ENCODE measurements at regions not wholly inside any gene's neighbourhood (a gene's known extent, or its start where the extent isn't known, plus 50 kb on each side); places are given as distances from the start of the nearest gene placed in this dataset.

DNA sequence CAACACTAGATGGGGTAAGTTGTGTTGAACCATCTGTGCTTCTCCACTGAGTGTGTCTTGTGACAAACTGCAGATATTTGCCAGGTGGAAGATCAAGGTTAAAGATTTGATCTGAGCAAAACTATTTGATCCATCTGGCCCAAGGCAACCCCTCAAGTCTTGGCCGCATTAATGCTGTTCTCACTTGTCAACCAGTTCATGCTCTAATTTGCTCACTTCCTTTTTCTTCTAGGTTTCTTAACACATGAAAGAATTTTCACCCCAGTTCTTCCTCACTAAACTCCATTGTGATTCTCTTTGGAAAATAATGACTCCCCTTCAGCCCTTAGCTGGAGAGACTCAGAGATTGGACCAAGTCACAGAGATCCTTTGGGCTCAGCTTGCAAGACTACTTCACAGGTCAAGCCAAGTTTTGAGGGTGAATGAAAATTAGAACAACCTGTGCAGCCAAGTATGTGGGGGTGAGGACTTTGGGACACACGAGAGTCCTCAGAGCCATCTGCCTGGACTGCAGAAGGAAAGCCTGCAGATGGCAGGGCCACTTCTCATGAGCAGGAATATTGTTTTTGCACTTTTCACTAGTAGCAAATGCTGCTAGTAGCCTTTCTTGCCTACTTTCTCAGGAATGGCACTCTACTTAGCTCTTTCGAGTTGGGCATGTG lies 166.5 kb downstream of the AXIN2 start:
- H2AFZ ChIP-seq (ENCODE audit: low read depth, low read length): no peak overlapping the region
- Mint-ChIP-seq H3K4me1 (ENCODE audit: low read depth, unreplicated experiment) (peaks cover 7% of the 10 kb centered on the region), H3K27ac (ENCODE audit: unreplicated experiment) (no peak overlapping the region), H3K4me3 (ENCODE audit: unreplicated experiment) (no peak overlapping the region), H3K27me3 (ENCODE audit: low read depth, unreplicated experiment) (peaks cover 12% of the 10 kb centered on the region), H3K36me3 (ENCODE audit: low read depth, unreplicated experiment) (no peaks in the 10 kb centered on the region), H3K9me3 (ENCODE audit: unreplicated experiment) (peaks cover 5% of the 10 kb centered on the region)
- TF ChIP-seq, protein P1, sequence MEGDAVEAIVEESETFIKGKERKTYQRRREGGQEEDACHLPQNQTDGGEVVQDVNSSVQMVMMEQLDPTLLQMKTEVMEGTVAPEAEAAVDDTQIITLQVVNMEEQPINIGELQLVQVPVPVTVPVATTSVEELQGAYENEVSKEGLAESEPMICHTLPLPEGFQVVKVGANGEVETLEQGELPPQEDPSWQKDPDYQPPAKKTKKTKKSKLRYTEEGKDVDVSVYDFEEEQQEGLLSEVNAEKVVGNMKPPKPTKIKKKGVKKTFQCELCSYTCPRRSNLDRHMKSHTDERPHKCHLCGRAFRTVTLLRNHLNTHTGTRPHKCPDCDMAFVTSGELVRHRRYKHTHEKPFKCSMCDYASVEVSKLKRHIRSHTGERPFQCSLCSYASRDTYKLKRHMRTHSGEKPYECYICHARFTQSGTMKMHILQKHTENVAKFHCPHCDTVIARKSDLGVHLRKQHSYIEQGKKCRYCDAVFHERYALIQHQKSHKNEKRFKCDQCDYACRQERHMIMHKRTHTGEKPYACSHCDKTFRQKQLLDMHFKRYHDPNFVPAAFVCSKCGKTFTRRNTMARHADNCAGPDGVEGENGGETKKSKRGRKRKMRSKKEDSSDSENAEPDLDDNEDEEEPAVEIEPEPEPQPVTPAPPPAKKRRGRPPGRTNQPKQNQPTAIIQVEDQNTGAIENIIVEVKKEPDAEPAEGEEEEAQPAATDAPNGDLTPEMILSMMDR (IDR thresholded peaks at IDR 0.05; ENCODE audit: insufficient read depth, low read depth, low read length): no peak
- TF ChIP-seq EZH2 (IDR thresholded peaks at IDR 0.05; ENCODE audit: insufficient read depth, low read length): no peak
- no peak overlapping the region for H3K4me3 ChIP-seq (ENCODE audit: insufficient read depth, low read depth, low read length)
- no peak overlapping the region for H3K27ac ChIP-seq (ENCODE audit: low read depth, low read length)
- no peak overlapping the region for H3K4me2 ChIP-seq (ENCODE audit: low read length)
- H3K36me3 ChIP-seq (ENCODE audit: insufficient read depth, low read length): no peaks in the 10 kb centered on the region
- H3K79me2 ChIP-seq (ENCODE audit: insufficient read depth, low read length): no peaks in the 10 kb centered on the region
- FAIRE-seq (no peak), DNase-seq (ENCODE audit: low read depth) (no peak)
- no peaks in the 10 kb centered on the region for H4K20me1 ChIP-seq (ENCODE audit: insufficient read depth, low read length)
- no peak overlapping the region for H3K9ac ChIP-seq (ENCODE audit: low read length)
- no peaks in the 10 kb centered on the region for H3K27me3 ChIP-seq (ENCODE audit: insufficient read depth, low read length)
- H3K4me1 ChIP-seq (ENCODE audit: insufficient read depth, low read length): peaks cover 9% of the 10 kb centered on the region
- H3K9me3 ChIP-seq (ENCODE audit: insufficient read depth, low read depth, low read length): no peaks in the 10 kb centered on the region

DNA sequence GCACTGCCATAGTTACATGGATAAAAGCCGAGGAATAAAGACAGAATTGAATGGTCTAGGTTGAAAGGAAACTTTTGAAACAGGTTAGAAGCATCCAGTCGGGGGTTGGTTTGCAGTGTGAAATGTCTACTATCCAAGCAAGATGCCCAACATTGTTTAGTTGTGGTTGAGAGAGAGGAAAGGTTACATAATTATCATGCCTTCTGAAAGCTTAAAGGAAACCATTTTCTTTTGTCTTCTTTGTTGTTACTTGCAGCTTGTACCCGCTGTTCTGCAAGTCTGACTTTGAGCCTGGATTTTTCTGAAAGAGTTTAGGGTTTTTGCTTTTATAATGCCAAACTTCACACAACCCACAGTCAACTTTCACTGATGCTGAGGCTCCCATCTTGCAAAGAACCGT lies 167.9 kb downstream of the AXIN2 start:
- DNase-seq (ENCODE audit: low read depth) (peak; percentile 38), FAIRE-seq (no peak)
- TF ChIP-seq, protein P1 (IDR thresholded peaks at IDR 0.05; ENCODE audit: insufficient read depth, low read depth, low read length): no peak
- TF ChIP-seq EZH2 (IDR thresholded peaks at IDR 0.05; ENCODE audit: insufficient read depth, low read length): no peak
- H4K20me1 ChIP-seq (ENCODE audit: insufficient read depth, low read length): no peaks in the 10 kb centered on the region
- no peak overlapping the region for H3K4me3 Mint-ChIP-seq (ENCODE audit: unreplicated experiment)
- no peak overlapping the region for H3K27ac ChIP-seq (ENCODE audit: low read depth, low read length)
- no peaks in the 10 kb centered on the region for H3K79me2 ChIP-seq (ENCODE audit: insufficient read depth, low read length)
- no peak overlapping the region for H3K27ac Mint-ChIP-seq (ENCODE audit: unreplicated experiment)
- H3K4me1 ChIP-seq (ENCODE audit: insufficient read depth, low read length): peaks cover 16% of the 10 kb centered on the region
- H3K36me3 Mint-ChIP-seq (ENCODE audit: low read depth, unreplicated experiment): no peaks in the 10 kb centered on the region
- H3K4me2 ChIP-seq (ENCODE audit: low read length): no peak overlapping the region
- no peak overlapping the region for H3K4me3 ChIP-seq (ENCODE audit: insufficient read depth, low read depth, low read length)
- no peaks in the 10 kb centered on the region for H3K36me3 ChIP-seq (ENCODE audit: insufficient read depth, low read length)
- peaks cover 16% of the 10 kb centered on the region for H3K4me1 Mint-ChIP-seq (ENCODE audit: low read depth, unreplicated experiment)
- no peaks in the 10 kb centered on the region for H3K27me3 ChIP-seq (ENCODE audit: insufficient read depth, low read length)
- H3K9me3 ChIP-seq (ENCODE audit: insufficient read depth, low read depth, low read length): no peaks in the 10 kb centered on the region
- H3K9ac ChIP-seq (ENCODE audit: low read length): no peak overlapping the region
- peaks cover 5% of the 10 kb centered on the region for H3K9me3 Mint-ChIP-seq (ENCODE audit: unreplicated experiment)
- peaks cover 12% of the 10 kb centered on the region for H3K27me3 Mint-ChIP-seq (ENCODE audit: low read depth, unreplicated experiment)
- no peak overlapping the region for H2AFZ ChIP-seq (ENCODE audit: low read depth, low read length)

GRCh38 chr17:65389949-65390348 lies 171.5 kb downstream of the AXIN2 start:
- Histone ChIP-seq H3K79me2 (ENCODE audit: insufficient read depth, low read length) (no peaks in the 10 kb centered on the region), H3K27ac (ENCODE audit: low read depth, low read length) (no peak overlapping the region), H2AFZ (ENCODE audit: low read depth, low read length) (no peak overlapping the region), H4K20me1 (ENCODE audit: insufficient read depth, low read length) (no peaks in the 10 kb centered on the region), H3K27me3 (ENCODE audit: insufficient read depth, low read length) (no peaks in the 10 kb centered on the region), H3K4me3 (ENCODE audit: insufficient read depth, low read depth, low read length) (no peak overlapping the region), H3K4me1 (ENCODE audit: insufficient read depth, low read length) (peaks cover 14% of the 10 kb centered on the region), H3K9me3 (ENCODE audit: insufficient read depth, low read depth, low read length) (no peaks in the 10 kb centered on the region), H3K4me2 (ENCODE audit: low read length) (peak overlapping the region; percentile 34), H3K36me3 (ENCODE audit: insufficient read depth, low read length) (no peaks in the 10 kb centered on the region), H3K9ac (ENCODE audit: low read length) (no peak overlapping the region)
- Mint-ChIP-seq H3K27ac (ENCODE audit: unreplicated experiment) (no peak overlapping the region), H3K36me3 (ENCODE audit: low read depth, unreplicated experiment) (no peaks in the 10 kb centered on the region), H3K27me3 (ENCODE audit: low read depth, unreplicated experiment) (peaks cover 11% of the 10 kb centered on the region), H3K9me3 (ENCODE audit: unreplicated experiment) (peaks cover 2% of the 10 kb centered on the region), H3K4me3 (ENCODE audit: unreplicated experiment) (no peak overlapping the region), H3K4me1 (ENCODE audit: low read depth, unreplicated experiment) (peaks cover 16% of the 10 kb centered on the region)
- FAIRE-seq (peak; percentile 97), DNase-seq (ENCODE audit: low read depth) (peak; percentile 90)
- no peak for TF ChIP-seq EZH2 (IDR thresholded peaks at IDR 0.05; ENCODE audit: insufficient read depth, low read length)
- TF ChIP-seq, protein P1 (IDR thresholded peaks at IDR 0.05; ENCODE audit: insufficient read depth, low read depth, low read length): no peak

Measured in astrocyte (in vitro differentiated cells and primary cell).